Right ventricle myocardium superior (tissue), 1 donor: ENCODE measurements at regions not wholly inside any gene's neighbourhood (a gene's known extent, or its start where the extent isn't known, plus 50 kb on each side); places are given as distances from the start of the nearest gene placed in this dataset.
"Not testable (repeated sequence)": the region's sequence is repeated elsewhere in the genome, so short reads cannot be mapped to it uniquely, and the experiment has no call there.

Experiments used
- ATAC-seq: fragments of 200-7000 bp; cut with Tn5 transposase; one replicate; pipeline ENCODE4 v1.9.1; 2020; ENCODE audit warnings: mild to moderate bottlenecking; ENCODE audit not compliant: poor library complexity
- DNase-seq: peaks from one replicate; pipeline ENCODE4 v3.0.0-alpha.2; 2020
- intact Hi-C: fragments of 100-400 bp; cut with DNase I; formaldehyde crosslinking; loops from one replicate; pipeline ENCODE4 v1.11.2; 2022
- donor health status: DM: no; HTN: yes; CAD: no; lungs with severe emphysema.

GRCh38 chr11:130979386-130979972, 63.2 kb upstream of the SNX19 start:
- no peak for ATAC-seq
- no peak for DNase-seq
- intact Hi-C loops = no loop called here

GRCh38 chr11:130980071-130980862, 64.0 kb upstream of the SNX19 start:
- DNase-seq (no peak), ATAC-seq (no peak)
- intact Hi-C loops = no loop called here

- intact Hi-C loops, ATAC-seq: not testable (repeated sequence)
Observed at GRCh38 chr11:130984241-130984640, 68.0 kb upstream of the SNX19 start.

GRCh38 chr11:130992788-130993187, 76.5 kb upstream of the SNX19 start:
- intact Hi-C loops = no loop called here
- no peak for ATAC-seq
- no peak for DNase-seq

More at GRCh38 chr11:130984241-130984640, 68.0 kb upstream of the SNX19 start:
- not testable (repeated sequence) for DNase-seq

- DNase-seq = no peak
- no peak for ATAC-seq
- intact Hi-C loops = no loop called here
Observed at GRCh38 chr11:130994043-130994442, 77.8 kb upstream of the SNX19 start.

GRCh38 chr11:130995266-130995665, 79.0 kb upstream of the SNX19 start:
- intact Hi-C loops = no loop called here
- no peak for ATAC-seq
- DNase-seq = no peak

GRCh38 chr11:130997278-130997677, 81.0 kb upstream of the SNX19 start:
- ATAC-seq (no peak), DNase-seq (no peak)
- intact Hi-C loops = no loop called here

- intact Hi-C loops = no loop called here
- DNase-seq (no peak), ATAC-seq (no peak)
Observed at GRCh38 chr11:130999086-130999485, 82.8 kb upstream of the SNX19 start.

- ATAC-seq (no peak), DNase-seq (no peak)
- intact Hi-C loops = no loop called here
Observed at GRCh38 chr11:130999992-131000770, 83.9 kb upstream of the SNX19 start.

GRCh38 chr11:131002145-131002544, 85.9 kb upstream of the SNX19 start:
- intact Hi-C loops = no loop called here
- DNase-seq (no peak), ATAC-seq (no peak)

GRCh38 chr11:131005829-131006228, 89.5 kb upstream of the SNX19 start:
- ATAC-seq (no peak), DNase-seq (no peak)
- intact Hi-C loops = no loop called here

GRCh38 chr11:131025020-131025419, 108.7 kb upstream of the SNX19 start:
- intact Hi-C loops = no loop called here
- ATAC-seq = no peak

GRCh38 chr11:131025421-131026125, 109.3 kb upstream of the SNX19 start:
- DNase-seq (no peak), ATAC-seq (peak; percentile 88)

More at GRCh38 chr11:131025020-131025419, 108.7 kb upstream of the SNX19 start:
- no peak for DNase-seq

GRCh38 chr11:131027491-131027890, 111.2 kb upstream of the SNX19 start:
- ATAC-seq (no peak), DNase-seq (no peak)
- intact Hi-C loops = no loop called here

More at GRCh38 chr11:131025421-131026125, 109.3 kb upstream of the SNX19 start:
- intact Hi-C loops = no loop called here

GRCh38 chr11:131033151-131033651, 116.9 kb upstream of the SNX19 start:
- intact Hi-C loops = no loop called here
- ATAC-seq (no peak), DNase-seq (no peak)

- DNase-seq (no peak), ATAC-seq (no peak)
- intact Hi-C loops = no loop called here
Observed at GRCh38 chr11:131036514-131036913, 120.2 kb upstream of the SNX19 start.

GRCh38 chr11:131037873-131038272, 121.6 kb upstream of the SNX19 start:
- intact Hi-C loops = no loop called here
- no peak for DNase-seq
- ATAC-seq = no peak

- ATAC-seq (no peak), DNase-seq (no peak)
- intact Hi-C loops = no loop called here
Observed at GRCh38 chr11:131038597-131038996, 122.3 kb upstream of the SNX19 start.
